Stimulated activated CD8-positive, alpha-beta memory T cell treated with anti-CD3 and anti-CD28 coated beads, Interleukin-7, amount 100 ng/mL, for 48 hours (primary cell): ENCODE measurements at regions not wholly inside any gene's neighbourhood (a gene's known extent, or its start where the extent isn't known, plus 50 kb on each side); places are given as distances from the start of the nearest gene placed in this dataset.

Experiments
- DNase-seq, 2 donors: peaks; one replicate each; pipeline ENCODE4 v3.0.0-alpha.2; 2020; ENCODE audit warnings: low read depth in 1 of 2; ENCODE audit errors: extremely low read depth in 1 of 2

- no peak for DNase-seq
Measured at GRCh38 chr10:46227571-46227935, 59.2 kb upstream of the ANTXRL start.

GRCh38 chr10:46227936-46228562 lies 58.7 kb upstream of the ANTXRL start:
- DNase-seq, result no peak

GRCh38 chr10:46228563-46229071 lies 58.2 kb upstream of the ANTXRL start:
- peak; percentile 43 to 52 for DNase-seq

GRCh38 chr10:46229144-46229563 lies 57.6 kb upstream of the ANTXRL start:
- DNase-seq, result no peak

GRCh38 chr10:46230615-46231014 lies 56.2 kb upstream of the ANTXRL start:
- DNase-seq, result no peak

- DNase-seq, result no peak
Measured at GRCh38 chr10:46231087-46231486, 55.7 kb upstream of the ANTXRL start.

- no peak for DNase-seq
Measured at GRCh38 chr10:46232084-46232483, 54.7 kb upstream of the ANTXRL start.

GRCh38 chr10:46232666-46233065 lies 54.1 kb upstream of the ANTXRL start:
- no peak for DNase-seq

GRCh38 chr10:46233181-46233580 lies 53.6 kb upstream of the ANTXRL start:
- no peak for DNase-seq

GRCh38 chr10:46234026-46234425 lies 52.8 kb upstream of the ANTXRL start:
- no peak for DNase-seq

GRCh38 chr10:46234431-46235060 lies 52.3 kb upstream of the ANTXRL start:
- DNase-seq, result no peak

- no peak for DNase-seq
Measured at GRCh38 chr10:46235705-46236545, 50.9 kb upstream of the ANTXRL start.

- no peak for DNase-seq
Measured at GRCh38 chr10:46236546-46236887, 50.3 kb upstream of the ANTXRL start.

- no peak for DNase-seq
Measured at GRCh38 chr10:46236941-46237681, 49.7 kb upstream of the ANTXRL start.
